ENCODE measurements at regions not wholly inside any gene's neighbourhood (a gene's known extent, or its start where the extent isn't known, plus 50 kb on each side); places are given as distances from the start of the nearest gene placed in this dataset.
"Not testable (repeated sequence)": the region's sequence is repeated elsewhere in the genome, so short reads cannot be mapped to it uniquely, and the experiment has no call there.

DNA sequence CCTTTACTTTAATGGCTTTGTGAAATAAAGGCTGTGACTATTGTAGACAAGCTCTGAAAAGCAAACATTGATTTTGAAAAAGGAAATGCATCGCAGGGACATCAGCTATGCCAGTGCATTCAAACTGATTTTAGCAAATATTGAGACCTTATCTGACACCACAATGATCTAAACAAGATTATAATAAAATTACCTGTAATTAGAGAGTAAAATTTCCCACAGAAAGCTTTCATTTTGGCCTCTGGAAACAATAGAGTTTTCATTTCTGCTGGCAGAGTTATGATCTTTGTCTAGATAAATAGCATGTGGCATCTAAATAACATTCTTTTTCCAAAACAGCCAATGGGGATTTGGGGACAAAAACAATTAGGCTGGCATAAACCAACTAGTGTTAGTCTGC lies 650.4 kb upstream of the PRMT6 start:
- no peak for DNase-seq (ENCODE audit: low spot score in 2 of 2)
- intact Hi-C loops (cut with DNase I; ENCODE audit: low total_unique reads) = no loop called here
- WGBS, 2 donors = 82 to 94% methylated on average over 1 of the region's 1 CpG
- H3K4me3 ChIP-seq (ENCODE audit: low read depth, poor library complexity, severe bottlenecking) = no peak overlapping the region
- no peak for TF ChIP-seq POLR2A (IDR thresholded peaks at IDR 0.05)
- TF ChIP-seq, protein P1, sequence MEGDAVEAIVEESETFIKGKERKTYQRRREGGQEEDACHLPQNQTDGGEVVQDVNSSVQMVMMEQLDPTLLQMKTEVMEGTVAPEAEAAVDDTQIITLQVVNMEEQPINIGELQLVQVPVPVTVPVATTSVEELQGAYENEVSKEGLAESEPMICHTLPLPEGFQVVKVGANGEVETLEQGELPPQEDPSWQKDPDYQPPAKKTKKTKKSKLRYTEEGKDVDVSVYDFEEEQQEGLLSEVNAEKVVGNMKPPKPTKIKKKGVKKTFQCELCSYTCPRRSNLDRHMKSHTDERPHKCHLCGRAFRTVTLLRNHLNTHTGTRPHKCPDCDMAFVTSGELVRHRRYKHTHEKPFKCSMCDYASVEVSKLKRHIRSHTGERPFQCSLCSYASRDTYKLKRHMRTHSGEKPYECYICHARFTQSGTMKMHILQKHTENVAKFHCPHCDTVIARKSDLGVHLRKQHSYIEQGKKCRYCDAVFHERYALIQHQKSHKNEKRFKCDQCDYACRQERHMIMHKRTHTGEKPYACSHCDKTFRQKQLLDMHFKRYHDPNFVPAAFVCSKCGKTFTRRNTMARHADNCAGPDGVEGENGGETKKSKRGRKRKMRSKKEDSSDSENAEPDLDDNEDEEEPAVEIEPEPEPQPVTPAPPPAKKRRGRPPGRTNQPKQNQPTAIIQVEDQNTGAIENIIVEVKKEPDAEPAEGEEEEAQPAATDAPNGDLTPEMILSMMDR (IDR thresholded peaks at IDR 0.05) = no peak

DNA sequence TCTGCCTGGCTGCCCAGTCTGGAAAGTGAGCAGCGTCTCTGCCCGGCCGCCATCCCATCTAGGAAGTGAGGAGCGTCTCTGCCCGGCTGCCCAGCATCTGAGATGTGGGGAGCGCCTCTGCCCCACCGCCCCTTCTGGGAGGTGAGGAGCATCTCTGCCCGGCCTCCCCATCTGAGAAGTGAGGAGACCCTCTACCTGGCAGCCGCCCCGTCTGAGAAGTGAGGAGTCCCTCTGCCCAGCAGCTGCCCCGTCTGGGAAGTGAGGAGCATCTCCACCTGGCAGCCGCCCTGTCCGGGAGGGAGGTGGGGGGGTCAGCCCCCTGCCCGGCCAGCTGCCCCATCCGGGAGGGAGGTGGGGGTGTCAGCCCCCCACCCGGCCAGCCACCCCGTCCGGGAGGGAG lies 644.2 kb upstream of the PRMT6 start:
- DNase-seq (ENCODE audit: low spot score in 2 of 2); intact Hi-C loops (cut with DNase I; ENCODE audit: low total_unique reads); H3K4me3 ChIP-seq (ENCODE audit: low read depth, poor library complexity, severe bottlenecking): not testable (repeated sequence)
- WGBS, 2 donors = 85 to 91% methylated on average over 11 to 15 of the region's 18 CpGs

- 74 to 89% methylated on average over 1 of the region's 1 CpG for WGBS, 2 donors
- DNase-seq (ENCODE audit: low spot score in 2 of 2) = no peak
- intact Hi-C loops (cut with DNase I; ENCODE audit: low total_unique reads) = no loop called here
- no peak for TF ChIP-seq POLR2A (IDR thresholded peaks at IDR 0.05)
- TF ChIP-seq, protein P1 (IDR thresholded peaks at IDR 0.05) = no peak
- no peak overlapping the region for H3K4me3 ChIP-seq (ENCODE audit: low read depth, poor library complexity, severe bottlenecking)
These were observed 621.2 kb upstream of the PRMT6 start for GRCh38 chr1:106435269-106435668.

DNA sequence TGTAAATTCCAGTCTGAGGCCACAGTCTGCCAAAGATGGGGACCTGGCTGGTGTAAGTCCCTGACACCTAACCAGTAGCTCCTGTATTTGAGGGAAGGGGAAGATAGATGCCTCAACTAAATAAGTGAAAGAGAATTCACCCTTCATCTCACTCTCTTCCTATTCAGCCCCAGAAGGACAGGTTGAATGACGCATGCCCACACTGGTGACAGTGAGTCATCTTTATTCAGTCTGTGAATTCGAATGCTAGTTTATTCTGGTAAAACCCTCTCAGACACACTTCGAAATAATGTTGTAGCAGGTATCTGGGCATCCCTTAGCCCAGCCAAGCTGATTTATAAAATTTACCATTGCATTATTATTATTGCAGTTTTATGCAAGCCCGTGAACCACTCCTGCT lies 617.0 kb upstream of the PRMT6 start:
- intact Hi-C loops (cut with DNase I; ENCODE audit: low total_unique reads) = no loop called here
- DNase-seq (ENCODE audit: low spot score in 2 of 2) = no peak
- no peak overlapping the region for H3K4me3 ChIP-seq (ENCODE audit: low read depth, poor library complexity, severe bottlenecking)
- TF ChIP-seq, protein P1 (IDR thresholded peaks at IDR 0.05) = no peak
- TF ChIP-seq POLR2A (IDR thresholded peaks at IDR 0.05) = no peak
- 75 to 77% methylated on average over 4 of the region's 4 CpGs for WGBS, 2 donors

- no peak overlapping the region for H3K4me3 ChIP-seq (ENCODE audit: low read depth, poor library complexity, severe bottlenecking)
- TF ChIP-seq, protein P1 (IDR thresholded peaks at IDR 0.05) = no peak
- TF ChIP-seq POLR2A (IDR thresholded peaks at IDR 0.05) = no peak
- intact Hi-C loops (cut with DNase I; ENCODE audit: low total_unique reads) = no loop called here
- DNase-seq (ENCODE audit: low spot score in 2 of 2) = no peak
These were observed 609.0 kb upstream of the PRMT6 start for GRCh38 chr1:106447466-106447865.

DNA sequence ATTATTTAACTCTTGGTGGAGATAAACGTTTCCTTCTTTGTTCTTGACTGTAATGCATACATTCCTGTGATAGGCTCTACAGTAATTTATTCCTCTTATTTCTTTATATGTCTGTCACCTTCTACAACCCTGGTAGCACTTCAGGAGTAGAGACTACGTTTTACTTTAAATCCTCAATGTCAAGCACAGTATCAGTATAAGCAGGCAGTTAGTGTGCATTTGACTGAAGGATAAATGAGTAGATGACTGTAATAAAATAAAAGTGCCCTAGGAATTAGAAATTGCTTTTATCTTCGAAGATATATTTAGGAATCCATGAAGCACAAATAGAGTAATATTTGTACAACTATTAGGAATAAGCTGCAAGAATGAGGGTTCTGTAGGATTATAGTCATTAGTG lies 599.6 kb upstream of the PRMT6 start:
- no peak overlapping the region for H3K4me3 ChIP-seq (ENCODE audit: low read depth, poor library complexity, severe bottlenecking)
- TF ChIP-seq POLR2A (IDR thresholded peaks at IDR 0.05) = no peak
- TF ChIP-seq, protein P1 (IDR thresholded peaks at IDR 0.05) = no peak
- DNase-seq (ENCODE audit: low spot score in 2 of 2) = no peak
- intact Hi-C loops (cut with DNase I; ENCODE audit: low total_unique reads) = no loop called here
- 64 to 73% methylated on average over 3 of the region's 3 CpGs for WGBS, 2 donors
